Stimulated activated CD8-positive, alpha-beta memory T cell treated with anti-CD3 and anti-CD28 coated beads, Interleukin-15, amount 100 ng/mL, for 1 hour (primary cell): ENCODE measurements at regions not wholly inside any gene's neighbourhood (a gene's known extent, or its start where the extent isn't known, plus 50 kb on each side); places are given as distances from the start of the nearest gene placed in this dataset.
"Not testable (repeated sequence)": the region's sequence is repeated elsewhere in the genome, so short reads cannot be mapped to it uniquely, and the experiment has no call there.

Experiments used
- DNase-seq: peaks from one replicate; pipeline ENCODE4 v3.0.0-alpha.2; 2020; ENCODE audit warnings: low read depth

DNA sequence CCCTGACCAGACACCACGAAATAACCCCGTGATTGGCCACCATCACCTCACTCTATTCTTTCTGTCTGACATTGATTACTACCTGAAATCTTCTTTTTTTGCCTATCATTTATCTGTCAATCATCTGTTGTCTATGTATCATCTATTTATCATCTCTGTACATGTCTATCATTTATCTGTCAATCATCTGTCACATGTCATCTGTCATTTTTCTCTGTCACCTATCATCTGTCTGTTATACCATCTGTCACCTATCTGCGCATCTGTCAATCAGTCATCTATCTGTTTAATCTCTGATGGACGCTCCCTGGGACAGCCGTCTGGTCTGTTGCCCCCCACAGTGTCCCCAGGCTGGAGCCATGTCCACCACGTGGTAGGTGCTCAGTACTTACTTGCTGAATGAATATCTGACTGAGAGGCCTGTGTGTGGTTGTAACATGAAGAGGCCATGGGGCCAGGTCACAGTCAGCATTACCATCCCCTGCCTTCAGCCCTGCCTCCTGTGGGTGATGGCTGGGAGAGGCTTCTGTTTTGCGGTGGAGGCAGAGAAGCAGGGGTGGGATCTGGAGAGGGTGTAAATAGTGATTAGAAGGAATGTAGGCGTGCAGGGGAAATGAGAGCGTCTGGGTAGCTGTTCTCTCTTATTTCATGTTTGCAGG is 302.7 kb downstream of the QKI start:
- no peak for DNase-seq

DNA sequence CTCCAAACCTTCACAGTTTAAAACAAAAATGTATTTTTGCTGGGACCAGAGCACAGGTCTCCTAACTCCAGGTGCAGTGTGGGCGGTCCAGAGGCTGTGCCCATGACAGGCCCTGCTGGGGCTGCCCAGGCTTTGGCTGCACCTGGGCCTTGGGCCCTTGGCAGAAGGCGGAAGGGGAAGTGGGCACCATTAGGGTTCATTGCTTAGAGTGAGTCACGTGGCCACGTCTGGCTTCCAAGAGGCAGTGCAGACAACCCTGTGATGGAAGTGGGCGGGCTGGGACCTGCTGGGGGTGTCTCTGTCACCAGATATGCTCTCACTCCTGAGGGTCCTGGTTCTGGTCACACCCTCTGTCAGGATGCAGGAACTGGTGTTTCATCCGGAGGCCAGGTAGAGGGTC is 302.2 kb downstream of the QKI start:
- no peak for DNase-seq

GRCh38 chr6:163715846-163716245 is 301.3 kb downstream of the QKI start:
- no peak for DNase-seq

DNA sequence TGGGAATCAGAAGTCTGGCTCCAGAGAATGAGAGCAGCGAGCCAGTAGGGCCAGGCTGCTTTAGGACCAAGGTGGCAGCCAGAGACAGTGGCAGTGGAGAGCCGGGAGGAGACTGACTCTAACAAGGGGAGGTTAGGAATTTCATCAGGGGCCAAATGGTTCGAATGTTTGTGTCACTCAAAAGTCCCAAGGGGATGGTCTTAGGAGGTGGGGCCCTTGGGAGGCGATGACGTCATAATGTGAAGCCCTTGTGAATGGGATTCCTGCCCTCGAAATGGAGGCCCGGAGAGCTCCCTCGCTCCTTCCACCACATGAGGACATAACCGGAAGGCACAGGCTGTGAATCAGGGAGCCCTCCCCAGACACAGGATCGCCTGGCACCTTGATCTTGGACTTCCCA is 299.7 kb downstream of the QKI start:
- DNase-seq: no peak

DNA sequence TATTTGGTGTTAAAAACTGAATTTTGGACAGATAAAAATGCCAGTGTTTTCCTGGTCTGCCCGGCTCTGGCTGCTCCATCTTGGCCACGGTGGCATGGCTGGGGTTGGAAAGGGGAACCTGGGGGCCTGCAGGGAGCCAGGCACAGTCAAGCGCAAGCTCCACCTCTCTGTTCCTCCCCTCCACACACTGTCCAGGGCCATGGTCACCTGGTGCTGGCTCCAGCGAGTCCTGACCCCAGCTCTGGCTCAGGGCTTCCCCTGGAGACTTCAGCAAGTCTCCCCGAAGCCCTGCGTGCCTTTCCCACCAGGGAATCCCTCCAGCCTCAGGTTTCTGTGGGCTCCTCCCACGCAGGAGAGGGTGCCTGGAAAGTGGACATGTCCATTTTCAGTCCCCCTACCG is 298.5 kb downstream of the QKI start:
- no peak for DNase-seq

GRCh38 chr6:163712566-163712961 is 298.0 kb downstream of the QKI start:
- DNase-seq: no peak

DNA sequence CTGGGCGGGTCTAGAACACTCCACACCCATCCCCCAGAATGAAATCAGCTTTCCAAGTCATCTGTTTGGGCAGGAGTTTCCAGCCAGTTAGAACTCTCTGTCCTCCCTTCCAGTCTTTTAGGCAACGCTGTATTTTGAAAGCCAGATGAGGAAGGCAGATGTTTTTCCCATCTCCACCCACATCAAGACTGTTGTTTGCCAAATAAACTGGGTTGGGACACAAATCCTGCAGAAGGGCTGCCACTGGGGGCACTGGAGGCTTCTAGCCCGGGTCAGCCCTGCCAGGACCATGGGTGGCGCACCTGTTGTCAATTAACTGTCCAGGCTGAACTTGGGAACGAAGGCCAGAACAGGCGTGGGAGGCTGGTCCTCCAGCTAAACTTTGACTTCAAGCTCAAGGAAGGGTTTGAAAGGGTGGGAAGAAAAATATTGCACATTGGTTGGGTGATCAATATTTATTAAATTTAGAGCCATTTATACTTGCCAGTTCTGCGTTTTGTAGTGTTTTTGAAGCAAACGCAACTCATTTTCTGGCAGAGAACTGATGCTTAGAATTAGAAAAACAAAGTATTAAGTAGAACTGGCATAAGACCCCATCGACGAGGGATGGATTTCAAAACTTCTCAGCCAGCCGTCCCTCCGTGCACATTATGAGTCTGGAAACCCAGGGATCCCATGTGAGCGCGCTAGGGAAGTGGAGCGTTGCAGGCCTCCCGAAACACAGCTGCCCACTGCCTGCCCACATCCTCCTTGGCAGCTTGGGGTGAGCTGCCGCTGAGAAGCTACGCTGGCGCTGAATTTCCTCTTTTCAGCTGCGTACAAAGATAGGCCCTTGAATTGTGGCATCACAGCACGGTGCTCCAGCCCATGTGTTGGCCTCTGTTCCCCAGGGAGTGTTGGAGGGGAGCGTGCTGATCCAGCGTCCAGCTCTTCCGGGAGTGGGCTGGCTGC is 297.4 kb downstream of the QKI start:
- DNase-seq: no peak

GRCh38 chr6:163710532-163711470 is 296.3 kb downstream of the QKI start:
- DNase-seq: no peak

GRCh38 chr6:163709693-163710092 is 295.2 kb downstream of the QKI start:
- DNase-seq: no peak

- DNase-seq: no peak
Measured at GRCh38 chr6:163709255-163709654, 294.7 kb downstream of the QKI start.

- DNase-seq: no peak
Measured at GRCh38 chr6:163708466-163708865, 293.9 kb downstream of the QKI start.

GRCh38 chr6:163707387-163708355 is 293.2 kb downstream of the QKI start:
- no peak for DNase-seq

DNA sequence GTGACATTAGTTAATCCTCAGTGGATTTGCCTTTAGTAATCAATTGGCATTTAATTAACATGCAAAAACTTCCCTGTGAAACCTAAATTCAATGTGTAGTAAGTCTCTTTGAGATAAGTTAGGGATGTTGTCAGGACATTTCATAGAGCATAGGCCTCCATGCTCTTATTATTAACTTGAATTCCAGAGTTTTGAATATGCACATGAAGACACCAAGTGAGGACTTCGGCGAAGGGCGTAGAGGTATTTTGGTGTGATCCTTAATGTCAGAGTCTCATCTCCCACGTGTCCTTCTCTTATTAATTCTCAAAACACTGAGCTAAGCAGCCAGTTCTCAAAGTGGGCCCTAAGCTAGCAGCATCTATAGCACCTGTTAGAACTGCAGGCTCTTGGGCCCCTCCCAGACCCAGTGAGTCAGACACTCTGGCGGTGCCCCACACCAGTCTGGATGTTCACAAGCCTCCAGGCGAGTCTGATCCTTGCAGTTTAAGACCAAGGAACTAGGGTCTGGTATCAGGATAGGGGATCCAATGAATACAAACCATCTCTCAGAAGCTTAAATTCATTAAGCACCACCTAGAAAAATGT is 292.1 kb downstream of the QKI start:
- no peak for DNase-seq

GRCh38 chr6:163705923-163706322 is 291.4 kb downstream of the QKI start:
- DNase-seq: no peak

GRCh38 chr6:163702736-163703135 is 288.2 kb downstream of the QKI start:
- no peak for DNase-seq

DNA sequence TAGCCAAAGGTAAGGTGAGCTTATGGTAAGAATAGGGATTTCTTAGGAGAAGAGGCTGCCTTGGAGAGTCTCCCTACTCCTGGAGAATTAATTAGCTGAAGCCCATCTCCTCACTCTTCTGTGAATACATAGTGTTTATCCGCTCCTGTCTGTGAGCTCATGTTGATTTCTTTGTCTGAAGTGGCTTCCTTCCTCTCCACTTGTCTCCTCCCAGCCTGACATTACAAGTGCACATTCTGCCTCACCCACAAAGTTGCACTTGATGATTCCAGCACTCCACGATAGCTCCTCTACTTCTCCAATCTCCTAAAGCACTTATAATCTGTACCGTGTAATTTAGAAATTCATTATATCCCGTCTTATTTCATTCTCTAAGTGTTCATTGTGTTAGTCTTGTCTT is 287.2 kb downstream of the QKI start:
- no peak for DNase-seq

- no peak for DNase-seq
Measured at GRCh38 chr6:163698086-163698485, 283.6 kb downstream of the QKI start.

- not testable (repeated sequence) for DNase-seq
Measured at GRCh38 chr6:163696311-163696710, 281.8 kb downstream of the QKI start.

- no peak for DNase-seq
Measured at GRCh38 chr6:163695414-163695864, 280.9 kb downstream of the QKI start.

- DNase-seq: no peak
Measured at GRCh38 chr6:163694988-163695398, 280.5 kb downstream of the QKI start.

- no peak for DNase-seq
Measured at GRCh38 chr6:163694072-163694471, 279.6 kb downstream of the QKI start.
